ENCODE measurements at regions not wholly inside any gene's neighbourhood (a gene's known extent, or its start where the extent isn't known, plus 50 kb on each side); places are given as distances from the start of the nearest gene placed in this dataset.

- Mint-ChIP-seq H3K27me3 (ENCODE audit: low read depth) (peaks cover 17% of the 10 kb centered on the region), H3K27ac (no peak overlapping the region), H3K4me1 (ENCODE audit: low read depth) (no peaks in the 10 kb centered on the region), H3K36me3 (ENCODE audit: insufficient read depth in 2 of 2) (no peaks in the 10 kb centered on the region), H3K4me3 (no peak overlapping the region), H3K9me3 (no peaks in the 10 kb centered on the region)
- ATAC-seq (replicated peaks in 1 of 2): no peak
- no peak for DNase-seq
Observed at GRCh38 chr1:112318698-112319370, 77.2 kb upstream of the CTTNBP2NL start.

GRCh38 chr1:112319371-112320040 is 76.5 kb upstream of the CTTNBP2NL start:
- Mint-ChIP-seq H3K4me1 (ENCODE audit: low read depth) (no peaks in the 10 kb centered on the region), H3K4me3 (no peak overlapping the region)

DNA sequence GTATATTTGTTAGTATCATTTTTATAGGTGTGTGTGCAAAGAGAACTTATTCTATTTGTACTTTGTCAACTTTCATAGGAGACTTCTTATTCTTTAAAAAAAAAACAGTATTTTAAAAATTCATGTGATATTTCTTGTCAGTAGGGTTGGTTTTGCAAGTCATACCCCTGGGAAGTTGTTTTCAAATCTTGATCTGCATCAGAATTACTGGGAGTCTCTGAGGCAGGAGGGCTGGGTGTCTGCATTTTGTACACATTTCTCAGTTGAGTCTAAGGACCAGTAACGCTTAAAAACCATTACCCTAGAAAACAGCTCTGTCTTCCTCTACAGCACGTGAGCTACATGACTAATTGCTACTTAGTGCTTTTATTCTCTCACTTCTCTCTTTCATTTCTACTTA is 76.0 kb upstream of the CTTNBP2NL start:
- ATAC-seq (replicated peaks in 1 of 2): no peak
- H3K9me3 Mint-ChIP-seq: no peaks in the 10 kb centered on the region
- no peaks in the 10 kb centered on the region for H3K36me3 Mint-ChIP-seq (ENCODE audit: insufficient read depth in 2 of 2)
- DNase-seq: no peak
- H3K27ac Mint-ChIP-seq: no peak overlapping the region
- H3K27me3 Mint-ChIP-seq (ENCODE audit: low read depth): peaks cover 17% of the 10 kb centered on the region
- H3K4me3 Mint-ChIP-seq: no peak overlapping the region
- H3K4me1 Mint-ChIP-seq (ENCODE audit: low read depth): no peaks in the 10 kb centered on the region

More at GRCh38 chr1:112319371-112320040, 76.5 kb upstream of the CTTNBP2NL start:
- ATAC-seq (replicated peaks in 1 of 2) (no peak), DNase-seq (no peak)
- Mint-ChIP-seq H3K9me3 (no peaks in the 10 kb centered on the region), H3K27me3 (ENCODE audit: low read depth) (peaks cover 17% of the 10 kb centered on the region), H3K27ac (no peak overlapping the region), H3K36me3 (ENCODE audit: insufficient read depth in 2 of 2) (no peaks in the 10 kb centered on the region)

GRCh38 chr1:112322018-112322417 is 74.0 kb upstream of the CTTNBP2NL start:
- no peaks in the 10 kb centered on the region for H3K36me3 Mint-ChIP-seq (ENCODE audit: insufficient read depth in 2 of 2)
- H3K27ac Mint-ChIP-seq: no peak overlapping the region
- DNase-seq (no peak), ATAC-seq (replicated peaks in 1 of 2) (no peak)
- peaks cover 26% of the 10 kb centered on the region for H3K27me3 Mint-ChIP-seq (ENCODE audit: low read depth)
- no peaks in the 10 kb centered on the region for H3K9me3 Mint-ChIP-seq
- H3K4me3 Mint-ChIP-seq: no peak overlapping the region
- H3K4me1 Mint-ChIP-seq (ENCODE audit: low read depth): no peaks in the 10 kb centered on the region

DNA sequence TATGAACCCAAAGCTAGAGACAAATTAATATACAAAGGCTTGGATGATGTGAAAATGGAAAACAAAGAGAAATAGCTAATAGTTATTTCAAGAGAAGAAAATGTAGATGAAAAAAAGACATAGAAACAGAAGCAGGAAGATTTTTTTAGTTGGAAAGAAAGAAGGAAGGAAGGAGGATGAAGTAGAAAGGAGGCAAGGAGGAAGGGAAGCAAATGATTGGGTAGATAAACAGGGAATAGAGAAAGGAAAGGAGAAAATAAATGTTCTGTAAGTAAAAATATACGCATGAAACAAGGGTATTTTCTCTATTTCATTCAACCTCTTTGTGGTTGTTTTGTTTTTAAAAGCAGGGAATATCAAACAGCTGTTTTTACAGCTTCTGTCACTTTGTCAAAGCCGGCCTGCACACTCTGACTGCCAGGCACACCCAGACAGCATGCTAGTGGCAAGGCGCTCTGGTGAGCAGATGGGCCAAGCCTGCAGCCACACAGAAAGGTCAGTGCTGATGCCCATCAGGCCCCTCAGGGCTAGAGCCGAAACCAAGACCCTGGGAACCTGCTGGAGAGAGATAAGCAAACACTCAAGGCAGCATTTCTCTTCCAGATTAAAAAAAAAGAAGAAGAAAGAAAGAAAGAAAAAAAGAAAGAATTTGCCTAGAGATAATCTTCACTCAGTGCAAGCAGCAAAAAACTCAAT is 72.9 kb upstream of the CTTNBP2NL start:
- Mint-ChIP-seq H3K27me3 (ENCODE audit: low read depth) (peaks cover 25% of the 10 kb centered on the region), H3K4me1 (ENCODE audit: low read depth) (no peaks in the 10 kb centered on the region), H3K27ac (no peak overlapping the region), H3K36me3 (ENCODE audit: insufficient read depth in 2 of 2) (no peaks in the 10 kb centered on the region), H3K9me3 (no peaks in the 10 kb centered on the region), H3K4me3 (no peak overlapping the region)
- ATAC-seq (replicated peaks in 1 of 2) (no peak), DNase-seq (no peak)

DNA sequence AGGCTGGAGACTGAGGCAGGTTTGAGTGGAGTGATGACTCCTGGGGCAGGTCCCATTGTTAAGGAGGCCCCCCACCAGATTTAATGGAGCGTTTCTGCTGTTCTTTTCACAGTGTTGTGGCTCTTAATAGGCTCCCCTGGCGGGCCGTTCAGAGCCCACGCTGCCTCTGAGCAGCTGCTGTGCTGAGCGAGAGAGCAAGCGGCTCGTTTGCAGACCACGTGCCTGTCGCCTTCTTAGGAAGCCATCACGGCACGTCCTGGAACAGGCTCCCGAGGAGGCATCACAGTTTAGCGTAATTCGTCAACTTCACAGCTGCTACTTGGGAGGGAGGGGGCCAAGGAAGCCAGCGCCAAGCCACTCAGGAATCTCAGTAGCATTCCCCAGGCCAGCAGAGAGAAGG is 70.5 kb upstream of the CTTNBP2NL start:
- Mint-ChIP-seq H3K36me3 (ENCODE audit: insufficient read depth in 2 of 2) (no peaks in the 10 kb centered on the region), H3K9me3 (no peaks in the 10 kb centered on the region), H3K4me1 (ENCODE audit: low read depth) (no peaks in the 10 kb centered on the region), H3K27ac (no peak overlapping the region), H3K27me3 (ENCODE audit: low read depth) (peaks cover 22% of the 10 kb centered on the region), H3K4me3 (no peak overlapping the region)
- DNase-seq: no peak
- no peak for ATAC-seq (replicated peaks in 1 of 2)

GRCh38 chr1:112328600-112328999 is 67.4 kb upstream of the CTTNBP2NL start:
- Mint-ChIP-seq H3K4me1 (ENCODE audit: low read depth) (no peaks in the 10 kb centered on the region), H3K27me3 (ENCODE audit: low read depth) (peaks cover 48% of the 10 kb centered on the region), H3K27ac (no peak overlapping the region), H3K36me3 (ENCODE audit: insufficient read depth in 2 of 2) (no peaks in the 10 kb centered on the region), H3K4me3 (no peak overlapping the region), H3K9me3 (no peaks in the 10 kb centered on the region)
- ATAC-seq (replicated peaks in 1 of 2) (no peak), DNase-seq (no peak)

DNA sequence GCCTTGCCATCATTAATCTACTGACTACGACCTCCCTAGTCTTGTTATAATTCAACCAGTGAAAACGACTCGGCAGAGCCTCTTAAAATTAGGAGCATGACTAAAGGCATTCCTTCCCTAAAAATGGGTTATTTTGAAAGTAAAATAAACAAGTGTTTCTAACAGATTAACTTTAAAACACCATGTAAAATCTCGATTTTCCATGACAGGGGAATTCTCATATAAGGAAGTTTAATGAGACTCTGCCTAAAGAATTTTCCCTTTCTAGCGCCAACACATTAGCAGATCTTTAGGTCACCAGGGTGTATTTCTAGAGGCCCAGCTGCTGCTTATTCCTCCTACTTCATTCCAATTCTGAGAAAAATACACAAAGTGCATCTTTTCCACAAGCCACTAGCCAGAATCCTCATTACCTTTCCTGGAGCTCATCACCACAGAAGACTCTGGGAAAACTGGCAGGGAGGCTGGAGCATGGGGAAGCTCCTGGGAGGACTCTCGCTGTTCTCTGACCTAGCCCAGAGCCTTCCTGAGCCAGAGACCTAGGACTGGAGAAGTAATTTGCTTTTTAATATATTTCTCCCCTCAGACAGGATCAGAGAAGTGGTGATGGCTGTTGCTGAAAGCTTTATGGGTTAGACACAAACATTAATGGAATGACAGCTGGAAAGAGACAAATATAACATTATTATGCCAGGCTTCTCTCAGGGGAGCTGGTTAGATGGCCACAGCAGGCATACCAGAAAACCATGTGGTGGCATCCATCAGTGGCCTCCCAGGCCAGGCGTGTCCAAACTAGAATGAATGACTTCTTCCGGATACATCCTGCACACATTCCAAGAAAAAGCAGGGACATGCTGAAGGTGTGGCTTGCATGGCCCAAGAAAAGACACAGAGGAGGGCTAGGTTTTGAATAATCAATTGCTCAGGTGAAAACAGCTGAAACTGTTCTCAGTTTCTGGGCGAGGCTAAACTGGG is 63.6 kb upstream of the CTTNBP2NL start:
- H3K4me1 Mint-ChIP-seq (ENCODE audit: low read depth): peaks cover 8% of the 10 kb centered on the region
- H3K27ac Mint-ChIP-seq: no peak overlapping the region
- peaks cover 36% of the 10 kb centered on the region for H3K27me3 Mint-ChIP-seq (ENCODE audit: low read depth)
- DNase-seq (no peak), ATAC-seq (replicated peaks in 1 of 2) (no peak)
- H3K9me3 Mint-ChIP-seq: no peaks in the 10 kb centered on the region
- no peaks in the 10 kb centered on the region for H3K36me3 Mint-ChIP-seq (ENCODE audit: insufficient read depth in 2 of 2)
- H3K4me3 Mint-ChIP-seq: no peak overlapping the region

- Mint-ChIP-seq H3K4me3 (no peak overlapping the region), H3K9me3 (no peaks in the 10 kb centered on the region), H3K27me3 (ENCODE audit: low read depth) (peaks cover 34% of the 10 kb centered on the region), H3K36me3 (ENCODE audit: insufficient read depth in 2 of 2) (no peaks in the 10 kb centered on the region), H3K27ac (no peak overlapping the region), H3K4me1 (ENCODE audit: low read depth) (peaks cover 8% of the 10 kb centered on the region)
- DNase-seq: no peak
- ATAC-seq (replicated peaks in 1 of 2): no peak
Observed at GRCh38 chr1:112335351-112335750, 60.7 kb upstream of the CTTNBP2NL start.

DNA sequence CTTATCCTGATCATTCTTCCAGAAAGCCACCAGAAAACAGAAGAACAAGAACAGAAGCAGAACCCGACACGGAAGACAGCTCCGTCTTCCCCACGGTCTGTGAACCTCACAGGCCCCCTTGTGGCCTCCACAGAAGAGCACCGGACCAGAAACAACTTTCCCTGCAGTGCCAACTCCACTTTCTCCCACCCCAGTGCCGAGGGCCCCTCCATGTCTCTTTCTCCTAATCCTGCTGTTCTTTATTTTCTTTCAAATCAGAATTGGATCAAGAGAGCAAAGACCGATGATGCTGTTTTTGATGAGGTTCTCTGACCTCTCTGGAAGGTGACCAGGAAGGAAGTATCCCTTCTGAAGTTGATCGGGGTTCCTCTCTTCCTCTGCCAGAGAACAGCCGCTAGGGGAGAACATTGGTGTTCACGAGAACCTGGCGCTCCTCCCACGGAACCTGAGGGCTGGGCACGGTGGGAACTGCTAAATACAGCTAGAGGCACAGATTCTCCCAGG is 58.9 kb upstream of the CTTNBP2NL start:
- Mint-ChIP-seq H3K27ac (no peak overlapping the region), H3K36me3 (ENCODE audit: insufficient read depth in 2 of 2) (no peaks in the 10 kb centered on the region), H3K27me3 (ENCODE audit: low read depth) (peaks cover 23% of the 10 kb centered on the region), H3K4me3 (peak overlapping the region; percentile 3 to 27), H3K9me3 (no peaks in the 10 kb centered on the region), H3K4me1 (ENCODE audit: low read depth) (peaks cover 8% of the 10 kb centered on the region)
- no peak for ATAC-seq (replicated peaks in 1 of 2)
- DNase-seq: peak; percentile 6 to 24

GRCh38 chr1:112341986-112342385 is 54.0 kb upstream of the CTTNBP2NL start:
- Mint-ChIP-seq H3K9me3 (no peaks in the 10 kb centered on the region), H3K4me1 (ENCODE audit: low read depth) (peaks cover 20% of the 10 kb centered on the region), H3K27ac (no peak overlapping the region), H3K4me3 (no peak overlapping the region), H3K27me3 (ENCODE audit: low read depth) (peaks cover 6% of the 10 kb centered on the region), H3K36me3 (ENCODE audit: insufficient read depth in 2 of 2) (no peaks in the 10 kb centered on the region)
- ATAC-seq (replicated peaks in 1 of 2) (no peak), DNase-seq (no peak)

- Mint-ChIP-seq H3K4me1 (ENCODE audit: low read depth) (peaks cover 17% of the 10 kb centered on the region), H3K4me3 (no peak overlapping the region), H3K9me3 (no peaks in the 10 kb centered on the region), H3K36me3 (ENCODE audit: insufficient read depth in 2 of 2) (no peaks in the 10 kb centered on the region), H3K27ac (no peak overlapping the region), H3K27me3 (ENCODE audit: low read depth) (peaks cover 6% of the 10 kb centered on the region)
- DNase-seq: no peak
- no peak for ATAC-seq (replicated peaks in 1 of 2)
Observed at GRCh38 chr1:112342558-112342957, 53.5 kb upstream of the CTTNBP2NL start.
